A549 (cell line): ENCODE measurements at regions not wholly inside any gene's neighbourhood (a gene's known extent, or its start where the extent isn't known, plus 50 kb on each side); places are given as distances from the start of the nearest gene placed in this dataset.

Experiments used
- ATAC-seq, 2 experiments: fragments of 200-7000 bp in 1 of 2; fragments of >200 bp in 1 of 2; cut with Nextera tagmentation in 1 of 2; cut with Tn5 transposase in 1 of 2; 3 replicates each; pipeline versions ENCODE4 v1.8.0 to v1.9.1; 2018 to 2020; ENCODE audit warnings: mild to moderate bottlenecking in 1 of 2, moderate library complexity in 1 of 2
- CTCF ChIA-PET: fragments of 300-600 bp; sonication (Branson Sonifier 250); formaldehyde crosslinking; extraction: SDS; loops from one replicate; lab custom pipeline; 2021; ENCODE audit warnings: antibody characterized with exemption, inconsistent platforms; lab: Yijun Ruan, JAX
- POLR2A ChIA-PET: fragments of 350-600 bp; formaldehyde crosslinking; extraction: SDS; loops from one replicate; lab custom pipeline; 2021; ENCODE audit warnings: antibody characterized with exemption, inconsistent platforms; lab: Yijun Ruan, JAX
- DNase-seq, 2 experiments: peaks; one replicate each; pipeline versions ENCODE4 v3.0.0 to v3.0.0-alpha.2; 2011 to 2016; ENCODE audit warnings: low read depth in 1 of 2, low spot score in 1 of 2
- FAIRE-seq: peaks from 2 replicates; lab custom pipeline; 2011; peaks lifted over from hg19 to GRCh38; lab: Jason Lieb, UNC
- H3K27ac ChIP-seq, 2 experiments: fragments of >200 bp; sonication (Bioruptor Twin); formaldehyde crosslinking; 3 replicates each; pipeline ENCODE4 v1.5.1; 2016 to 2017
- H3K4me1 ChIP-seq: fragments of >200 bp; sonication (Bioruptor Twin); formaldehyde crosslinking; 3 replicates; pipeline ENCODE4 v1.6.1; 2016
- H3K4me2 ChIP-seq: fragments of >200 bp; sonication (Bioruptor Twin); formaldehyde crosslinking; 3 replicates; pipeline ENCODE4 v1.6.1; 2016
- H3K4me3 ChIP-seq: fragments of >200 bp; sonication (Bioruptor Twin); formaldehyde crosslinking; 3 replicates; pipeline ENCODE4 v1.5.1; 2016
- H3K9me3 ChIP-seq: fragments of >200 bp; sonication (Bioruptor Twin); formaldehyde crosslinking; 3 replicates; pipeline ENCODE4 v1.6.1; 2016
- EHF ChIP-seq: fragments of 250-450 bp; sonication (Bioruptor Pico); IDR thresholded peaks from 2 replicates; pipeline ENCODE4 v1.5.0; 2020; ENCODE audit warnings: mild to moderate bottlenecking
- ESRRA ChIP-seq: fragments of 150-350 bp; IDR thresholded peaks from 2 replicates; pipeline ENCODE4 v1.6.1; 2014; ENCODE audit warnings: mild to moderate bottlenecking, low read length, borderline replicate concordance
- HOXB5 ChIP-seq: fragments of 250-450 bp; sonication (Bioruptor Pico); IDR thresholded peaks from 2 replicates; pipeline ENCODE4 v1.5.0; 2020; ENCODE audit warnings: mild to moderate bottlenecking, moderate library complexity
- JUNB ChIP-seq: fragments of >200 bp; sonication (Bioruptor Twin); formaldehyde crosslinking; IDR thresholded peaks from 2 replicates; pipeline ENCODE4 v1.6.1; 2016
- PHF8 ChIP-seq: fragments of 200-600 bp; sonication (generic); IDR thresholded peaks from 2 replicates; pipeline ENCODE4 v1.6.1; 2016; ENCODE audit warnings: low read depth, mild to moderate bottlenecking, antibody characterized with exemption, moderate library complexity, borderline replicate concordance
- RAD21 ChIP-seq, 2 experiments: fragments of >200 bp in 1 of 2; sonication (Bioruptor Twin) in 1 of 2; formaldehyde crosslinking in 1 of 2; IDR thresholded peaks in 1 of 2; conservative IDR thresholded peaks in 1 of 2; 2 replicates in 1 of 2; 3 replicates in 1 of 2; pipeline ENCODE4 v1.6.1; 2012 to 2018; ENCODE audit warnings: inconsistent platforms in 1 of 2
- SREBF2 ChIP-seq: fragments of 450-650 bp; IDR thresholded peaks from 2 replicates; pipeline ENCODE4 v1.6.1; 2014; ENCODE audit warnings: mild to moderate bottlenecking, moderate library complexity
- ZC3H11A ChIP-seq: fragments of 450-650 bp; IDR thresholded peaks from 2 replicates; pipeline ENCODE4 v1.6.1; 2014; ENCODE audit warnings: antibody characterized with exemption, mild to moderate bottlenecking
- ZFP36 ChIP-seq: fragments of 450-650 bp; IDR thresholded peaks from 2 replicates; pipeline ENCODE4 v1.6.1; 2014; ENCODE audit warnings: borderline replicate concordance; ENCODE audit not compliant: partially characterized antibody
- WGBS: methylation state at CpG from one replicate; pipeline ENCODE4 v1.1.6; 2017; ENCODE audit errors: missing lambda C conversion rate; 5-methylcytosine and 5-hydroxymethylcytosine counted together
- TF ChIP-seq, protein P1 (sequence below): fragments of 250-450 bp; sonication (Bioruptor Pico); IDR thresholded peaks from 2 replicates; pipeline ENCODE4 v1.5.0; 2021; ENCODE audit warnings: mild to moderate bottlenecking, moderate library complexity, borderline replicate concordance
- TF ChIP-seq, protein P2 (sequence below): fragments of >200 bp; sonication (Bioruptor Twin); formaldehyde crosslinking; IDR thresholded peaks from 3 replicates; pipeline ENCODE4 v1.5.1; 2016
- TF ChIP-seq, protein P3 (sequence below): IDR thresholded peaks from 2 replicates; pipeline ENCODE4 v1.6.1; 2012

DNA sequence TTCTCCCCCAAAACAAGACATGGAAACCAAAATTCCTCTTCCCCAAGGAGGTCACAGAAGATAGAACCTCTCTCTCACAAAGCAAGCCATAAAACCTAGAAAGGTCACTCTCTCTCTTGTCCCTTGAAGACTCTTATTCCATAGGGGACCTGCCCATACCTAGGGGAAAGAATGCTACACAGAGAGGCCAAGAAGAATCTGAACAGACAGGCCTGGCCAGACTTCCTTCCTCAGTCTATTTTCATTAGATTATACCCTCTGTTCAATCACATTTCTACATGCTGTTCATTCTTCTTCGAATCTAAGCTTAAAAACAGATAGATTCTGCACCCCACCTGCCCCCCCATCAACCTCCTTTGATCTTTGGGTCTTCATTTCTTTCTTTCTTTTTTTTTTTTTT is 206.8 kb downstream of the TLE4 start (continued):
- TF ChIP-seq, protein P1, sequence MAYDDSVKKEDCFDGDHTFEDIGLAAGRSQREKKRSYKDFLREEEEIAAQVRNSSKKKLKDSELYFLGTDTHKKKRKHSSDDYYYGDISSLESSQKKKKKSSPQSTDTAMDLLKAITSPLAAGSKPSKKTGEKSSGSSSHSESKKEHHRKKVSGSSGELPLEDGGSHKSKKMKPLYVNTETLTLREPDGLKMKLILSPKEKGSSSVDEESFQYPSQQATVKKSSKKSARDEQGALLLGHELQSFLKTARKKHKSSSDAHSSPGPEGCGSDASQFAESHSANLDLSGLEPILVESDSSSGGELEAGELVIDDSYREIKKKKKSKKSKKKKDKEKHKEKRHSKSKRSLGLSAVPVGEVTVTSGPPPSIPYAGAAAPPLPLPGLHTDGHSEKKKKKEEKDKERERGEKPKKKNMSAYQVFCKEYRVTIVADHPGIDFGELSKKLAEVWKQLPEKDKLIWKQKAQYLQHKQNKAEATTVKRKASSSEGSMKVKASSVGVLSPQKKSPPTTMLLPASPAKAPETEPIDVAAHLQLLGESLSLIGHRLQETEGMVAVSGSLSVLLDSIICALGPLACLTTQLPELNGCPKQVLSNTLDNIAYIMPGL (CRISPR knock-in tag), result no peak

DNA sequence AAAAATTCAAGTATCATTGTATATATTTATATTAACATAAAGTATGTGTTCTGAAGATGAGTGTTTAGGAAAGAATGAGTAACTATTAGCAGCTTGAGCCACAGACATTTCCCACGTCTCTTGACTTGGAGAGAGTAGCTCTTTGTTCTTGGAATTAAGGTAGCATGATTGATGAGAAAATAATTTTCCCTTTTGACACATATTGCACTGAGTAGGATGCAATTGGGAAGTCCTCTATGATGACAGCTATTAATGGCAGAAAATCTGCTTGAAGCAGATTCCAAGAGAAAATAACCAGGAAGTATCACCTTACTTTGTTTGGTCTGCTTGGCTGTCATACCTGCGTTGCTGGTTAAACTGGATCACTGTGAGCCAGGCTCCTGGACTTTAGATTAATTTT is 204.8 kb downstream of the TLE4 start:
- CTCF ChIA-PET, result interaction anchor here (0.7 to 1.8 kb wide), 2 partner anchors 14 to 19 kb away, joined by 3 to 5 read pairs; no protein-coding TSS in a partner anchor

More for the DNA sequence above, 204.8 kb downstream of the TLE4 start:
- FAIRE-seq, result no peak
- POLR2A ChIA-PET, result no interaction called here
- Histone ChIP-seq H3K9me3 (no peaks in the 10 kb centered on the region), H3K4me2 (no peak overlapping the region), H3K4me1 (no peaks in the 10 kb centered on the region), H3K27ac (no peak overlapping the region), H3K4me3 (no peak overlapping the region)
- DNase-seq, result no peak
- WGBS, result 43% methylated on average over 2 of the region's 2 CpGs
- ATAC-seq, result no peak
- no peak for TF ChIP-seq EHF (CRISPR knock-in tag)
- TF ChIP-seq, protein P2, sequence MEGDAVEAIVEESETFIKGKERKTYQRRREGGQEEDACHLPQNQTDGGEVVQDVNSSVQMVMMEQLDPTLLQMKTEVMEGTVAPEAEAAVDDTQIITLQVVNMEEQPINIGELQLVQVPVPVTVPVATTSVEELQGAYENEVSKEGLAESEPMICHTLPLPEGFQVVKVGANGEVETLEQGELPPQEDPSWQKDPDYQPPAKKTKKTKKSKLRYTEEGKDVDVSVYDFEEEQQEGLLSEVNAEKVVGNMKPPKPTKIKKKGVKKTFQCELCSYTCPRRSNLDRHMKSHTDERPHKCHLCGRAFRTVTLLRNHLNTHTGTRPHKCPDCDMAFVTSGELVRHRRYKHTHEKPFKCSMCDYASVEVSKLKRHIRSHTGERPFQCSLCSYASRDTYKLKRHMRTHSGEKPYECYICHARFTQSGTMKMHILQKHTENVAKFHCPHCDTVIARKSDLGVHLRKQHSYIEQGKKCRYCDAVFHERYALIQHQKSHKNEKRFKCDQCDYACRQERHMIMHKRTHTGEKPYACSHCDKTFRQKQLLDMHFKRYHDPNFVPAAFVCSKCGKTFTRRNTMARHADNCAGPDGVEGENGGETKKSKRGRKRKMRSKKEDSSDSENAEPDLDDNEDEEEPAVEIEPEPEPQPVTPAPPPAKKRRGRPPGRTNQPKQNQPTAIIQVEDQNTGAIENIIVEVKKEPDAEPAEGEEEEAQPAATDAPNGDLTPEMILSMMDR, result no peak
- TF ChIP-seq SREBF2, result no peak
- no peak for TF ChIP-seq ZFP36
- no peak for TF ChIP-seq ESRRA
- TF ChIP-seq JUNB, result no peak
- no peak for TF ChIP-seq ZC3H11A
- TF ChIP-seq HOXB5, result no peak
- TF ChIP-seq RAD21 (conservative IDR thresholded peaks at IDR 0.05 in 1 of 2, IDR thresholded peaks at IDR 0.05 in 1 of 2), result no peak
- TF ChIP-seq PHF8, result no peak
- TF ChIP-seq, protein P3, sequence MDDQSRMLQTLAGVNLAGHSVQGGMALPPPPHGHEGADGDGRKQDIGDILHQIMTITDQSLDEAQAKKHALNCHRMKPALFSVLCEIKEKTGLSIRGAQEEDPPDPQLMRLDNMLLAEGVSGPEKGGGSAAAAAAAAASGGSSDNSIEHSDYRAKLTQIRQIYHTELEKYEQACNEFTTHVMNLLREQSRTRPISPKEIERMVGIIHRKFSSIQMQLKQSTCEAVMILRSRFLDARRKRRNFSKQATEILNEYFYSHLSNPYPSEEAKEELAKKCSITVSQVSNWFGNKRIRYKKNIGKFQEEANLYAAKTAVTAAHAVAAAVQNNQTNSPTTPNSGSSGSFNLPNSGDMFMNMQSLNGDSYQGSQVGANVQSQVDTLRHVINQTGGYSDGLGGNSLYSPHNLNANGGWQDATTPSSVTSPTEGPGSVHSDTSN, result no peak
